ENCODE measurements at regions not wholly inside any gene's neighbourhood (a gene's known extent, or its start where the extent isn't known, plus 50 kb on each side); places are given as distances from the start of the nearest gene placed in this dataset.

DNA sequence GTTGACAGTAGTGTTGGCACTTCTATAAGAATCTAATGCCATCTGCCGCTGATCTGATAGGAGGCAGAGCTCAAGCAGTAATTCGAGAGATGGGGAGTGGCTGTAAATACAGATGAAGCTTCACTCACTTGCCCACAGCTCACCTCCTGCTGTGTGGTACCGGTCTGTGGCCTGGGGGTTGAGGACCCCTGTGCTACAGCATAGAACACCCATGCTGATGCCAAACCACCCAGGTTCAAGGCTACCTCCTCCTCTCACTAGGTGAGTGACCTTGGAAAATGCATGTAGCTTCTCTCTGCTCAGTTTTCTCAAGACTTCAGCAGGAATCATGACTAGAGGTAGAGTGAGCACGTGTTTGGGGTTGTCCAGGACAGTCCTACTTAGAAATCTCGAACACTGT lies 263.4 kb downstream of the SH3BP4 start:
- Histone ChIP-seq H2BK12ac (ENCODE audit: low read length) (no peak overlapping the region), H3K9ac (ENCODE audit: low read length) (no peak overlapping the region), H4K12ac (ENCODE audit: low read depth, low read length) (no peak overlapping the region), H3K79me2 (ENCODE audit: control insufficient read depth, insufficient read depth, low read length, poor library complexity) (no peaks in the 10 kb centered on the region), H3K4ac (ENCODE audit: low read depth, low read length) (no peak overlapping the region), H3K4me1 (ENCODE audit: control insufficient read depth in 1 of 2, insufficient read depth in 2 of 2, low read length in 2 of 2) (peaks cover 0 to 2% of the 10 kb centered on the region in 2 experiments), H3K14ac (ENCODE audit: low read length) (no peak overlapping the region), H2BK120ac (ENCODE audit: insufficient read depth, low read length, poor library complexity) (no peak overlapping the region), H3K18ac (ENCODE audit: low read length) (no peak overlapping the region), H3K27me3 (ENCODE audit: insufficient read depth, low read length) (no peaks in the 10 kb centered on the region), H3K4me3 (ENCODE audit: low read depth, low read length) (no peak overlapping the region), H3K23ac (ENCODE audit: low read length) (no peak overlapping the region), H3K36me3 (ENCODE audit: control insufficient read depth in 1 of 2, insufficient read depth in 2 of 2, low read length in 2 of 2) (no peaks in the 10 kb centered on the region), H4K8ac (ENCODE audit: low read depth, low read length) (no peak overlapping the region), H2AK5ac (ENCODE audit: low read length) (no peak overlapping the region), H3K9me3 (ENCODE audit: insufficient read depth, low read depth, low read length) (peaks cover 2% of the 10 kb centered on the region), H3K79me1 (ENCODE audit: low read length) (no peaks in the 10 kb centered on the region), H2BK5ac (ENCODE audit: low read depth, low read length, poor library complexity) (no peak overlapping the region), H3K27ac (ENCODE audit: low read depth, low read length) (no peak overlapping the region), H4K91ac (ENCODE audit: low read depth, low read length) (no peak overlapping the region), H2AFZ (ENCODE audit: insufficient read depth, low read length, poor library complexity) (no peak overlapping the region), H3K4me2 (ENCODE audit: low read length) (no peak overlapping the region)
- whole genome bisulfite sequencing (ENCODE audit: extremely low coverage, insufficient coverage, insufficient read length): no CpG with 5 or more reads among the region's 5 CpGs
- no peak for DNase-seq

GRCh38 chr2:235216901-235217300 lies 265.1 kb downstream of the SH3BP4 start:
- Histone ChIP-seq H3K9ac (ENCODE audit: low read length) (no peak overlapping the region), H2BK120ac (ENCODE audit: insufficient read depth, low read length, poor library complexity) (no peak overlapping the region), H3K36me3 (ENCODE audit: control insufficient read depth in 1 of 2, insufficient read depth in 2 of 2, low read length in 2 of 2) (no peaks in the 10 kb centered on the region), H3K18ac (ENCODE audit: low read length) (no peak overlapping the region), H4K8ac (ENCODE audit: low read depth, low read length) (no peak overlapping the region), H3K79me2 (ENCODE audit: control insufficient read depth, insufficient read depth, low read length, poor library complexity) (no peaks in the 10 kb centered on the region), H3K4me2 (ENCODE audit: low read length) (no peak overlapping the region), H3K23ac (ENCODE audit: low read length) (no peak overlapping the region), H2AK5ac (ENCODE audit: low read length) (no peak overlapping the region), H3K4ac (ENCODE audit: low read depth, low read length) (no peak overlapping the region), H3K4me3 (ENCODE audit: low read depth, low read length) (no peak overlapping the region), H2BK5ac (ENCODE audit: low read depth, low read length, poor library complexity) (no peak overlapping the region), H3K14ac (ENCODE audit: low read length) (no peak overlapping the region), H2BK12ac (ENCODE audit: low read length) (no peak overlapping the region), H3K27me3 (ENCODE audit: insufficient read depth, low read length) (no peaks in the 10 kb centered on the region), H4K91ac (ENCODE audit: low read depth, low read length) (no peak overlapping the region), H2AFZ (ENCODE audit: insufficient read depth, low read length, poor library complexity) (no peak overlapping the region), H3K4me1 (ENCODE audit: control insufficient read depth in 1 of 2, insufficient read depth in 2 of 2, low read length in 2 of 2) (peaks cover 0 to 2% of the 10 kb centered on the region in 2 experiments), H3K9me3 (ENCODE audit: insufficient read depth, low read depth, low read length) (peaks cover 2% of the 10 kb centered on the region), H3K27ac (ENCODE audit: low read depth, low read length) (no peak overlapping the region), H3K79me1 (ENCODE audit: low read length) (no peaks in the 10 kb centered on the region), H4K12ac (ENCODE audit: low read depth, low read length) (no peak overlapping the region)
- WGBS (ENCODE audit: extremely low coverage, insufficient coverage, insufficient read length): no CpG with 5 or more reads among the region's 3 CpGs
- DNase-seq: no peak

DNA sequence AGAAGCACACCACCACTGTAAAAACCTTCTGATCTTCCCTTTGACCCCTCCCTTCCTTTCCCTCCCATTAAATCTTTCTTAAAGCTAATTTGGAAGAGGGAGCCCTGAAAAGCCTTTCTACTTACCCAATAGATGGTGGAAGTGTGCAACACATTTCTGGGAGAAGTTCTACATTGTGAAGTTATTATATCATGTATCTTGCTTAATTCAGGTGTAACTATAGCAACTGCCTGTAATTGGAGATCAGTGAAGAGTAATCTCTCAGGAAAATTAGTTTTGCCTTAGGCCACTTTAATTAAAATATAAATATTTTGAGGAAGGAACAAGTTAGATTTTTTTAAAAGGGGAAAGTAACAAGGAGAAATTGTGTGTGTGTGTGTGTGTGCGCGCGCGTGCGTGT lies 266.0 kb downstream of the SH3BP4 start:
- no CpG with 5 or more reads among the region's 5 CpGs for WGBS (ENCODE audit: extremely low coverage, insufficient coverage, insufficient read length)

GRCh38 chr2:235218486-235218907 lies 266.7 kb downstream of the SH3BP4 start:
- Histone ChIP-seq H3K18ac (ENCODE audit: low read length) (no peak overlapping the region), H2AK5ac (ENCODE audit: low read length) (no peak overlapping the region), H3K79me2 (ENCODE audit: control insufficient read depth, insufficient read depth, low read length, poor library complexity) (no peaks in the 10 kb centered on the region), H3K79me1 (ENCODE audit: low read length) (no peaks in the 10 kb centered on the region), H3K4me3 (ENCODE audit: low read depth, low read length) (no peak overlapping the region), H2BK12ac (ENCODE audit: low read length) (no peak overlapping the region), H3K4me1 (ENCODE audit: control insufficient read depth in 1 of 2, insufficient read depth in 2 of 2, low read length in 2 of 2) (peaks cover 0 to 2% of the 10 kb centered on the region in 2 experiments), H3K27ac (ENCODE audit: low read depth, low read length) (no peak overlapping the region), H2BK120ac (ENCODE audit: insufficient read depth, low read length, poor library complexity) (no peak overlapping the region), H3K9ac (ENCODE audit: low read length) (no peak overlapping the region), H2AFZ (ENCODE audit: insufficient read depth, low read length, poor library complexity) (no peak overlapping the region), H3K4me2 (ENCODE audit: low read length) (no peak overlapping the region), H2BK5ac (ENCODE audit: low read depth, low read length, poor library complexity) (no peak overlapping the region), H3K23ac (ENCODE audit: low read length) (no peak overlapping the region), H4K91ac (ENCODE audit: low read depth, low read length) (no peak overlapping the region), H3K27me3 (ENCODE audit: insufficient read depth, low read length) (no peaks in the 10 kb centered on the region), H4K8ac (ENCODE audit: low read depth, low read length) (no peak overlapping the region), H3K14ac (ENCODE audit: low read length) (no peak overlapping the region), H4K12ac (ENCODE audit: low read depth, low read length) (no peak overlapping the region), H3K36me3 (ENCODE audit: control insufficient read depth in 1 of 2, insufficient read depth in 2 of 2, low read length in 2 of 2) (no peaks in the 10 kb centered on the region), H3K4ac (ENCODE audit: low read depth, low read length) (no peak overlapping the region), H3K9me3 (ENCODE audit: insufficient read depth, low read depth, low read length) (peaks cover 2% of the 10 kb centered on the region)
- WGBS (ENCODE audit: extremely low coverage, insufficient coverage, insufficient read length): no CpG with 5 or more reads among the region's 10 CpGs
- DNase-seq: peak; percentile 24 to 60

More for the DNA sequence above, 266.0 kb downstream of the SH3BP4 start:
- Histone ChIP-seq H2AK5ac (ENCODE audit: low read length) (no peak overlapping the region), H2BK120ac (ENCODE audit: insufficient read depth, low read length, poor library complexity) (no peak overlapping the region), H3K18ac (ENCODE audit: low read length) (no peak overlapping the region), H3K27me3 (ENCODE audit: insufficient read depth, low read length) (no peaks in the 10 kb centered on the region), H2AFZ (ENCODE audit: insufficient read depth, low read length, poor library complexity) (no peak overlapping the region), H3K36me3 (ENCODE audit: control insufficient read depth in 1 of 2, insufficient read depth in 2 of 2, low read length in 2 of 2) (no peaks in the 10 kb centered on the region), H3K23ac (ENCODE audit: low read length) (no peak overlapping the region), H4K8ac (ENCODE audit: low read depth, low read length) (no peak overlapping the region), H3K79me1 (ENCODE audit: low read length) (no peaks in the 10 kb centered on the region), H4K91ac (ENCODE audit: low read depth, low read length) (no peak overlapping the region), H3K4me1 (ENCODE audit: control insufficient read depth in 1 of 2, insufficient read depth in 2 of 2, low read length in 2 of 2) (peaks cover 0 to 2% of the 10 kb centered on the region in 2 experiments), H3K4me2 (ENCODE audit: low read length) (no peak overlapping the region), H3K4me3 (ENCODE audit: low read depth, low read length) (no peak overlapping the region), H3K9ac (ENCODE audit: low read length) (no peak overlapping the region), H4K12ac (ENCODE audit: low read depth, low read length) (no peak overlapping the region), H3K14ac (ENCODE audit: low read length) (no peak overlapping the region), H3K27ac (ENCODE audit: low read depth, low read length) (no peak overlapping the region), H3K9me3 (ENCODE audit: insufficient read depth, low read depth, low read length) (peaks cover 2% of the 10 kb centered on the region), H2BK5ac (ENCODE audit: low read depth, low read length, poor library complexity) (no peak overlapping the region), H3K79me2 (ENCODE audit: control insufficient read depth, insufficient read depth, low read length, poor library complexity) (no peaks in the 10 kb centered on the region), H2BK12ac (ENCODE audit: low read length) (no peak overlapping the region), H3K4ac (ENCODE audit: low read depth, low read length) (no peak overlapping the region)
- DNase-seq: no peak

All from trophoblast cell (in vitro differentiated cells and primary cell).